IPS-20b (cell line): ENCODE measurements at regions not wholly inside any gene's neighbourhood (a gene's known extent, or its start where the extent isn't known, plus 50 kb on each side); places are given as distances from the start of the nearest gene placed in this dataset.

Experiments
- H3K27ac ChIP-seq: one replicate; pipeline ENCODE4 v1.5.1; 2013; ENCODE audit warnings: low read length
- H3K27me3 ChIP-seq: 2 replicates; pipeline ENCODE4 v1.6.1; 2013; ENCODE audit warnings: mild to moderate bottlenecking, low read length, inconsistent platforms; ENCODE audit not compliant: insufficient read depth
- H3K36me3 ChIP-seq: 2 replicates; pipeline ENCODE4 v1.6.1; 2013; ENCODE audit warnings: low read depth, mild to moderate bottlenecking, inconsistent platforms, low read length, moderate library complexity; ENCODE audit not compliant: insufficient read depth
- H3K4me1 ChIP-seq: 2 replicates; pipeline ENCODE4 v1.6.1; 2013; ENCODE audit warnings: mild to moderate bottlenecking, control low read depth, inconsistent platforms, low read length, moderate library complexity; ENCODE audit not compliant: insufficient read depth
- H3K4me3 ChIP-seq: 2 replicates; pipeline ENCODE4 v1.5.1; 2013; ENCODE audit warnings: mild to moderate bottlenecking, low read length, inconsistent platforms
- H3K9ac ChIP-seq: 2 replicates; pipeline ENCODE4 v1.6.1; 2013; ENCODE audit warnings: low read depth, mild to moderate bottlenecking, inconsistent platforms, low read length, moderate library complexity
- H3K9me3 ChIP-seq: 2 replicates; pipeline ENCODE4 v1.6.1; 2013; ENCODE audit warnings: mild to moderate bottlenecking, low read depth, low read length, inconsistent platforms; ENCODE audit not compliant: insufficient read depth

GRCh38 chr9:108803428-108804065 lies 52.2 kb downstream of the ACTL7B start:
- H3K9ac ChIP-seq, result no peak overlapping the region
- peaks cover 14% of the 10 kb centered on the region; the same call in 1 of the 2 replicates for H3K4me1 ChIP-seq
- H3K4me3 ChIP-seq, result no peak overlapping the region
- H3K27ac ChIP-seq, result no peak overlapping the region
- H3K27me3 ChIP-seq, result no peaks in the 10 kb centered on the region
- H3K9me3 ChIP-seq, result no peaks in the 10 kb centered on the region
- H3K36me3 ChIP-seq, result no peaks in the 10 kb centered on the region

- no peak overlapping the region for H3K4me3 ChIP-seq
- no peaks in the 10 kb centered on the region for H3K27me3 ChIP-seq
- peaks cover 14% of the 10 kb centered on the region; the same call in 1 of the 2 replicates for H3K4me1 ChIP-seq
- H3K9ac ChIP-seq, result no peak overlapping the region
- no peaks in the 10 kb centered on the region for H3K36me3 ChIP-seq
- H3K27ac ChIP-seq, result no peak overlapping the region
- no peaks in the 10 kb centered on the region for H3K9me3 ChIP-seq
These were observed 52.8 kb downstream of the ACTL7B start for GRCh38 chr9:108802967-108803366.

DNA sequence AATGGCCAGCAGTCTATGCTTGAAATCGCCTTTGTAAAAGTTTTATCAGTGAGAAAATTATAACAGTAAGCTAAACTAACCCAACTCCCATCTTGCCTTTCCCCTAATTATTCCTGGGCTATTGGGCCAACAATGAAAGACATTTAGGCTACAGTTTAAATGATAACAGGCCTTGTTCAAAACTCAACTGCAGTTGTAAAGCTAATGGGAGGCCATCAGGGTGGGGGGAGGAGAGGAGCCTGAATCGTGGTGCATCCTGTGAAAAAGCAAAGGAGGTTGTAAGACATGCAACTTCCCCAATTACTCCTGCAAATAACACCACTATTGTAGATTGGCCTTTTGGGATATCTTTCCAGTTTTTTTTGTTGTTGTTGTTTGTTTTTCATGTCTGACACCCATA lies 53.8 kb downstream of the ACTL7B start:
- H3K9ac ChIP-seq, result no peak overlapping the region
- no peak overlapping the region for H3K4me3 ChIP-seq
- H3K4me1 ChIP-seq, result peaks cover 14% of the 10 kb centered on the region; the same call in 1 of the 2 replicates
- H3K27me3 ChIP-seq, result no peaks in the 10 kb centered on the region
- no peak overlapping the region for H3K27ac ChIP-seq
- no peaks in the 10 kb centered on the region for H3K36me3 ChIP-seq
- H3K9me3 ChIP-seq, result no peaks in the 10 kb centered on the region

DNA sequence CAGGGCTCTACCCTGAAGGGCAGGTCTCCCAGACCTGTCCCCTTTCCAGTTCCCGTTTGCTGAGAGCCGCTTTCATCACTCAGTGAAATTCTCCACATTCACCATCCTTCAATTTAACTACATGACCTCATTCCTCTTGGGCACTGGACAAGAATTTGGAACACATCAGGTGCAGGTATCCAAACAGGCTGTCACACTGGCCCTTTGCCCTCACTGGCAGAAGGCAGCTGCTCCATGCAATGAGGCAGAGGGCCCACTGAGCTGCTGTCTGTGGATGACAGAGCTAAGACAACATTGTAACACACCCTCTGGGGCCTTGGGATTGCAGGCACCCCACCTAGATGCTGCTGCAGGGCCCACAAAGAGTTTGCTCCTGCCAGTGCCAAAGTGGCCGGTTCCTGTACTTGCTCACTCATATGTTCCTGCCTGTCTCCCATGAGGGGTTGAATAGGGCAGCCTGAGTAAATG lies 55.1 kb downstream of the ACTL7B start:
- H3K4me1 ChIP-seq, result peaks cover 10% of the 10 kb centered on the region; the same call in 1 of the 2 replicates
- H3K27ac ChIP-seq, result no peak overlapping the region
- no peak overlapping the region for H3K4me3 ChIP-seq
- H3K9me3 ChIP-seq, result no peaks in the 10 kb centered on the region
- H3K27me3 ChIP-seq, result no peaks in the 10 kb centered on the region
- no peak overlapping the region for H3K9ac ChIP-seq
- no peaks in the 10 kb centered on the region for H3K36me3 ChIP-seq

DNA sequence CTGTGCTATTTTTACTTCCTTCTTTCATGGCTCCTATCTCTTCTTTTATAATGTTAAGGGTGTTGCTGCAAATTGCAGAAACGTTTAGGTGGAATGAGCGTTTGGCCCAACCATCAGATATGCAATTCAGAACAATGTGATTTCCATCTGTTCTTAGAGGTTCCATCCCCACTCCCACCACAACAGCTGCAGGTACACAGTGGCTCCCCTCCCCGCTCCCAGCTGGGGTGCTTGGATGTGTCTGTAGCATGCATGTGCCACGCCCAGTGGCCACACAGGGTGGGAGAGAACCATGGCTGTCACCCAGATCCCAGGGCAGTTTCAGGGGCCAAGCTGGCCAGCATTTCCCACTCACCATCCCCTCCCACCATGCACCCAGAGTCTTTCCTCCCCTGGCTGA lies 62.2 kb downstream of the ACTL7B start:
- Histone ChIP-seq H3K9me3 (no peaks in the 10 kb centered on the region; the same call in 1 of the 2 replicates), H3K27me3 (no peaks in the 10 kb centered on the region), H3K4me1 (0 out of 2 replicates have a peak, but pooled peaks cover 5% of the 10 kb centered on the region), H3K36me3 (no peaks in the 10 kb centered on the region), H3K4me3 (no peak overlapping the region), H3K27ac (no peak overlapping the region), H3K9ac (no peak overlapping the region)

DNA sequence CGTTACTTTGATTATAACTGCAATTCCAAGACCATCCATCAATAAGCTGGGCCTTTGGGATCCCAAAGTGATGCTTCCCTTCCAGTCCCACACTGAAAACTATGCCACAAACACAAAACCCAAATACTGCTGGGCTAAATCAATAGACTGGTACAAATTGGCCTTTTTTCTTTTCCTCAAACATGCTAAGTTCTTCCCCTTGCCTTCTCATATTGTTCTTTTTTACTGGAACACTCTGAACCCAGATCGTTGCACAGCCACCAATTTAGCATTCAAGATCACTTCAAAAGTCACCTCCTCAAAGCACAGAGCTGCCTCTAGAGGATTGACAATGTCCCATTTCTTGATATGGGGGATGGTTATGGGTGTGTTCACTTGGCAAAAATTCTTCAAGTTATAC lies 66.0 kb downstream of the ACTL7B start:
- H3K36me3 ChIP-seq, result no peaks in the 10 kb centered on the region

DNA sequence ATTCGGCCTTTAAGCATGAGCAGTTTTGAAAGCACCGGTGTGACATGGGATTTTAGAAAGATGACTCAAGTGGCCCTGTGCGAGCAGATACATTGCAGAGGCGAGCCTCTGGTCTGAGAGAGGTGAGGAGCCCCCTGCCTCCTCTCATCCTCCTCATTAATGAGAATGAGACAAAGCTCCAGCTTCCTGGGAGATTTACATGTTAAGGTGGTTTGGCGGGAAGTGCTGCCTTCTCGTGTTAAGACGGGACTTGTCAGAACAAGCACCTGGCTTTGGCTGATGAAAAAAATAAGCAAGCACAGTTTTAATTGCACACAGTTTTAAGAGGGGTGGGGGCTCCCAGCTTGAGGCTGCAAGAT lies 68.1 kb downstream of the ACTL7B start:
- Histone ChIP-seq H3K36me3 (no peaks in the 10 kb centered on the region), H3K4me3 (no peak overlapping the region), H3K4me1 (peaks cover 20% of the 10 kb centered on the region; the same call in 1 of the 2 replicates), H3K27me3 (no peaks in the 10 kb centered on the region), H3K9ac (no peak overlapping the region), H3K9me3 (no peaks in the 10 kb centered on the region; the same call in 1 of the 2 replicates), H3K27ac (no peak overlapping the region)

More for the DNA sequence above, 66.0 kb downstream of the ACTL7B start:
- H3K4me1 ChIP-seq, result peaks cover 20% of the 10 kb centered on the region; the same call in 1 of the 2 replicates
- no peak overlapping the region for H3K4me3 ChIP-seq
- H3K9me3 ChIP-seq, result no peaks in the 10 kb centered on the region; the same call in 1 of the 2 replicates
- no peaks in the 10 kb centered on the region for H3K27me3 ChIP-seq
- no peak overlapping the region for H3K9ac ChIP-seq
- no peak overlapping the region for H3K27ac ChIP-seq

- Histone ChIP-seq H3K27ac (no peak overlapping the region), H3K4me3 (no peak overlapping the region), H3K4me1 (peaks cover 20% of the 10 kb centered on the region; the same call in 1 of the 2 replicates)
These were observed 68.7 kb downstream of the ACTL7B start for GRCh38 chr9:108786901-108787689.

DNA sequence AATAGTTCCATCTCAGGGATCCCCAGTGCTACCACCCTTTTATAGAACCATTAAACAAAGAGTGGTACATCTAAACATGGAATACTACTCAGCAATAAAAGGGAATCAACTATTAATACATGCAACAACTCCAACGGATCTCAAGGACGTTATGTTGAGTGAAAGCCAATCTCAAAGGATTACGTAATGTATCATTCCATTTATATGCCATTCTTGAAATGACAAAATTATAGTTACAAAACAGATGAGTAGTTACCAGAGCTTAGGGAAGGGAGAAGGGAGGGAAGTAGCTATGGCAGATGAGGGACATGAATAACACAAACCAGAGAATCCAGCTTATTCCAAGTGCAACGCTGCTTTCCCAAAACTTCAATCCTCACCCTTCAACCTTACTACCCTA lies 69.5 kb downstream of the ACTL7B start:
- H3K36me3 ChIP-seq, result no peaks in the 10 kb centered on the region
- H3K27ac ChIP-seq, result no peak overlapping the region
- H3K27me3 ChIP-seq, result no peaks in the 10 kb centered on the region
- no peak overlapping the region for H3K9ac ChIP-seq
- no peaks in the 10 kb centered on the region for H3K9me3 ChIP-seq
- H3K4me1 ChIP-seq, result peaks cover 20% of the 10 kb centered on the region; the same call in 1 of the 2 replicates
- H3K4me3 ChIP-seq, result no peak overlapping the region

More at GRCh38 chr9:108786901-108787689, 68.7 kb downstream of the ACTL7B start:
- H3K9me3 ChIP-seq, result no peaks in the 10 kb centered on the region; the same call in 1 of the 2 replicates
- H3K9ac ChIP-seq, result no peak overlapping the region
- no peaks in the 10 kb centered on the region for H3K36me3 ChIP-seq
- H3K27me3 ChIP-seq, result no peaks in the 10 kb centered on the region

DNA sequence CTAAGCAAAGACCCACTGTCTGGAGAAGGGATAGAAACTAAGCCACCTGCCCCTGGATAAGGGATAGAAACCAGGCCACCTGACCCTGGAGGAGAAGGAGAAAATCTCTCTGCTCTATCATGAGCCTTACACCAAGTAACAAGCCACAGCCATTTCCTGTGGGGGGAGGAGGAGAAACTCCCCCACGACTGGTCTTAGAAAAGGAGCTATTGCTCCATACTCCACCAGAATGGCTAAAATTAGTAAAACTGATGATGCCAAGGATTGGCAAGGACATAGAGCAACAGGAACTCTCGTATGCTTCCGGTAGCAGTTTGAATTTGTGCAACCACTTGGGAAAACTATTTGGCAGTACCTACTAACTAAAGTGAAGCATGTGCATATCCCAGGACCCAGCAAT lies 70.8 kb downstream of the ACTL7B start:
- Histone ChIP-seq H3K4me3 (no peak overlapping the region), H3K27me3 (no peaks in the 10 kb centered on the region), H3K36me3 (no peaks in the 10 kb centered on the region), H3K9ac (no peak overlapping the region), H3K9me3 (no peaks in the 10 kb centered on the region), H3K4me1 (peaks cover 22% of the 10 kb centered on the region; the same call in 1 of the 2 replicates), H3K27ac (no peak overlapping the region)

- peaks cover 5% of the 10 kb centered on the region; the same call in 1 of the 2 replicates for H3K27me3 ChIP-seq
- H3K9me3 ChIP-seq, result no peaks in the 10 kb centered on the region
- H3K4me3 ChIP-seq, result no peak overlapping the region
- no peak overlapping the region for H3K27ac ChIP-seq
- no peaks in the 10 kb centered on the region for H3K36me3 ChIP-seq
- peaks cover 19% of the 10 kb centered on the region; the same call in 1 of the 2 replicates for H3K4me1 ChIP-seq
- H3K9ac ChIP-seq, result no peak overlapping the region
These were observed 71.9 kb downstream of the ACTL7B start for GRCh38 chr9:108783731-108784495.
